ENCODE measurements at regions not wholly inside any gene's neighbourhood (a gene's known extent, or its start where the extent isn't known, plus 50 kb on each side); places are given as distances from the start of the nearest gene placed in this dataset.
"Not testable (repeated sequence)": the region's sequence is repeated elsewhere in the genome, so short reads cannot be mapped to it uniquely, and the experiment has no call there.

DNA sequence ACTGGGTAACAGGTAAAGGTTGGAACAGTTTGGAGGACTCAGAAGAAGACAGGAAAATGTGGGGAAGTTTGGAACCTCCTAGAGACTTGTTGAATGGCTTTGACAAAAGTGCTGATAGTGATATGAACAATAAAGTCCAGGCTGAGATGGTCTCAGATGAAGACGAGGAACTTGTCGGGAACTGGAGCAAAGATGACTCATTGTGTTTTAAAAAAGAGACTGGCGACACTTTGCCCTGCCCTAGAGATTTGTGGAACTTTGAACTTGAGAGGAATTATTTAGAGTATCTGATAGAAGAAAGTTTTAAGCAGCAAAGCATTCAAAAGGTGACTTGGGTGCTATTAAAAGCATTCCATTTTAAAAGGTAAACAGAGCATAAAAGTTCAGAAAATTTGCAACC is 90.6 kb upstream of the CD44 start:
- not testable (repeated sequence) for TF ChIP-seq POLR2A (IDR thresholded peaks at IDR 0.05; ENCODE audit: low read depth)
- TF ChIP-seq, protein P1, sequence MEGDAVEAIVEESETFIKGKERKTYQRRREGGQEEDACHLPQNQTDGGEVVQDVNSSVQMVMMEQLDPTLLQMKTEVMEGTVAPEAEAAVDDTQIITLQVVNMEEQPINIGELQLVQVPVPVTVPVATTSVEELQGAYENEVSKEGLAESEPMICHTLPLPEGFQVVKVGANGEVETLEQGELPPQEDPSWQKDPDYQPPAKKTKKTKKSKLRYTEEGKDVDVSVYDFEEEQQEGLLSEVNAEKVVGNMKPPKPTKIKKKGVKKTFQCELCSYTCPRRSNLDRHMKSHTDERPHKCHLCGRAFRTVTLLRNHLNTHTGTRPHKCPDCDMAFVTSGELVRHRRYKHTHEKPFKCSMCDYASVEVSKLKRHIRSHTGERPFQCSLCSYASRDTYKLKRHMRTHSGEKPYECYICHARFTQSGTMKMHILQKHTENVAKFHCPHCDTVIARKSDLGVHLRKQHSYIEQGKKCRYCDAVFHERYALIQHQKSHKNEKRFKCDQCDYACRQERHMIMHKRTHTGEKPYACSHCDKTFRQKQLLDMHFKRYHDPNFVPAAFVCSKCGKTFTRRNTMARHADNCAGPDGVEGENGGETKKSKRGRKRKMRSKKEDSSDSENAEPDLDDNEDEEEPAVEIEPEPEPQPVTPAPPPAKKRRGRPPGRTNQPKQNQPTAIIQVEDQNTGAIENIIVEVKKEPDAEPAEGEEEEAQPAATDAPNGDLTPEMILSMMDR (IDR thresholded peaks at IDR 0.05): not testable (repeated sequence)

Measured in esophagus muscularis mucosa (tissue), 3 donors.